ENCODE measurements at regions not wholly inside any gene's neighbourhood (a gene's known extent, or its start where the extent isn't known, plus 50 kb on each side); places are given as distances from the start of the nearest gene placed in this dataset.

- no peak for DNase-seq (ENCODE audit: low read depth)
- TF ChIP-seq MYC (IDR thresholded peaks at IDR 0.05; ENCODE audit: low read depth, low read length) (no peak), POLR2A (IDR thresholded peaks at IDR 0.05; ENCODE audit: extremely low read depth, insufficient read length) (no peak), CTCF (IDR thresholded peaks at IDR 0.05; ENCODE audit: low read depth, low read length) (no peak), MAX (IDR thresholded peaks at IDR 0.05; ENCODE audit: low read depth, low read length) (no peak)
- no peak overlapping the region for H3K4me3 ChIP-seq (ENCODE audit: low read depth, low read length)
These were observed 657.1 kb downstream of the NR2F1-AS1 start for GRCh38 chr5:92923885-92924284.

GRCh38 chr5:92922231-92922967 is 658.6 kb downstream of the NR2F1-AS1 start:
- DNase-seq (ENCODE audit: low read depth): no peak
- H3K4me3 ChIP-seq (ENCODE audit: low read depth, low read length): no peak overlapping the region
- TF ChIP-seq POLR2A (IDR thresholded peaks at IDR 0.05; ENCODE audit: extremely low read depth, insufficient read length): no peak
- TF ChIP-seq MYC (IDR thresholded peaks at IDR 0.05; ENCODE audit: low read depth, low read length): no peak
- TF ChIP-seq MAX (IDR thresholded peaks at IDR 0.05; ENCODE audit: low read depth, low read length): no peak
- TF ChIP-seq CTCF (IDR thresholded peaks at IDR 0.05; ENCODE audit: low read depth, low read length): no peak

- no peak overlapping the region for H3K4me3 ChIP-seq (ENCODE audit: low read depth, low read length)
- no peak for DNase-seq (ENCODE audit: low read depth)
- no peak for TF ChIP-seq POLR2A (IDR thresholded peaks at IDR 0.05; ENCODE audit: extremely low read depth, insufficient read length)
- no peak for TF ChIP-seq MYC (IDR thresholded peaks at IDR 0.05; ENCODE audit: low read depth, low read length)
- TF ChIP-seq CTCF (IDR thresholded peaks at IDR 0.05; ENCODE audit: low read depth, low read length): no peak
- no peak for TF ChIP-seq MAX (IDR thresholded peaks at IDR 0.05; ENCODE audit: low read depth, low read length)
These were observed 664.0 kb downstream of the NR2F1-AS1 start for GRCh38 chr5:92917044-92917443.

- TF ChIP-seq POLR2A (IDR thresholded peaks at IDR 0.05; ENCODE audit: extremely low read depth, insufficient read length): no peak
- TF ChIP-seq MYC (IDR thresholded peaks at IDR 0.05; ENCODE audit: low read depth, low read length): no peak
- no peak for TF ChIP-seq CTCF (IDR thresholded peaks at IDR 0.05; ENCODE audit: low read depth, low read length)
- no peak for TF ChIP-seq MAX (IDR thresholded peaks at IDR 0.05; ENCODE audit: low read depth, low read length)
- DNase-seq (ENCODE audit: low read depth): no peak
- H3K4me3 ChIP-seq (ENCODE audit: low read depth, low read length): no peak overlapping the region
These were observed 665.0 kb downstream of the NR2F1-AS1 start for GRCh38 chr5:92916036-92916435.

- H3K4me3 ChIP-seq (ENCODE audit: low read depth, low read length): no peak overlapping the region
- no peak for DNase-seq (ENCODE audit: low read depth)
- TF ChIP-seq POLR2A (IDR thresholded peaks at IDR 0.05; ENCODE audit: extremely low read depth, insufficient read length) (no peak), CTCF (IDR thresholded peaks at IDR 0.05; ENCODE audit: low read depth, low read length) (no peak), MYC (IDR thresholded peaks at IDR 0.05; ENCODE audit: low read depth, low read length) (no peak), MAX (IDR thresholded peaks at IDR 0.05; ENCODE audit: low read depth, low read length) (no peak)
These were observed 668.7 kb downstream of the NR2F1-AS1 start for GRCh38 chr5:92912283-92912682.

All from NB4 (cell line).